NCI-H2029 (cell line): ENCODE measurements at regions not wholly inside any gene's neighbourhood (a gene's known extent, or its start where the extent isn't known, plus 50 kb on each side); places are given as distances from the start of the nearest gene placed in this dataset.
A peak's percentile ranks its signal among the peaks of the same experiment; 100 is the strongest.

ENCODE experiments used
- DNase-seq: peaks from one replicate; lab custom pipeline; 2025; lab: John Stamatoyannopoulos, UW

- DNase-seq, result no peak
Observed at GRCh38 chr10:56606202-56606601, 245.1 kb upstream of the ZWINT start.

- DNase-seq, result no peak
Observed at GRCh38 chr10:56605051-56605450, 244.0 kb upstream of the ZWINT start.

- no peak for DNase-seq
Observed at GRCh38 chr10:56604624-56605023, 243.6 kb upstream of the ZWINT start.

- DNase-seq, result no peak
Observed at GRCh38 chr10:56599201-56599600, 238.1 kb upstream of the ZWINT start.

GRCh38 chr10:56596257-56596656 lies 235.2 kb upstream of the ZWINT start:
- DNase-seq, result no peak

- DNase-seq, result no peak
Observed at GRCh38 chr10:56593120-56593519, 232.1 kb upstream of the ZWINT start.

GRCh38 chr10:56586461-56586891 lies 225.4 kb upstream of the ZWINT start:
- DNase-seq, result no peak

- no peak for DNase-seq
Observed at GRCh38 chr10:56585447-56586171, 224.6 kb upstream of the ZWINT start.

GRCh38 chr10:56583316-56583715 lies 222.3 kb upstream of the ZWINT start:
- no peak for DNase-seq

GRCh38 chr10:56567580-56567979 lies 206.5 kb upstream of the ZWINT start:
- no peak for DNase-seq

- DNase-seq, result peak; percentile 9
Observed at GRCh38 chr10:56561336-56561735, 200.3 kb upstream of the ZWINT start.

- no peak for DNase-seq
Observed at GRCh38 chr10:56551037-56551436, 190.0 kb upstream of the ZWINT start.

- peak; percentile 9 for DNase-seq
Observed at GRCh38 chr10:56547163-56547562, 186.1 kb upstream of the ZWINT start.

- DNase-seq, result no peak
Observed at GRCh38 chr10:56537984-56538383, 176.9 kb upstream of the ZWINT start.

- DNase-seq, result no peak
Observed at GRCh38 chr10:56522166-56522565, 161.1 kb upstream of the ZWINT start.

GRCh38 chr10:56508562-56508961 lies 147.5 kb upstream of the ZWINT start:
- no peak for DNase-seq

- no peak for DNase-seq
Observed at GRCh38 chr10:56507033-56507432, 146.0 kb upstream of the ZWINT start.

GRCh38 chr10:56505555-56505954 lies 144.5 kb upstream of the ZWINT start:
- no peak for DNase-seq

GRCh38 chr10:56496186-56496486 lies 135.1 kb upstream of the ZWINT start:
- DNase-seq, result no peak

GRCh38 chr10:56487746-56488145 lies 126.7 kb upstream of the ZWINT start:
- no peak for DNase-seq

- no peak for DNase-seq
Observed at GRCh38 chr10:56481521-56482091, 120.5 kb upstream of the ZWINT start.

GRCh38 chr10:56472978-56473377 lies 111.9 kb upstream of the ZWINT start:
- no peak for DNase-seq

- no peak for DNase-seq
Observed at GRCh38 chr10:56470701-56471100, 109.6 kb upstream of the ZWINT start.

GRCh38 chr10:56469482-56469881 lies 108.4 kb upstream of the ZWINT start:
- DNase-seq, result no peak
